GM21360 (cell line): ENCODE measurements at regions not wholly inside any gene's neighbourhood (a gene's known extent, or its start where the extent isn't known, plus 50 kb on each side); places are given as distances from the start of the nearest gene placed in this dataset.
"Not testable (repeated sequence)": the region's sequence is repeated elsewhere in the genome, so short reads cannot be mapped to it uniquely, and the experiment has no call there.

Experiments
- ATAC-seq: cut with Tn5 transposase; IDR thresholded peaks from one replicate; pipeline ENCODE4 v1.9.1; 2021; ENCODE audit warnings: mild to moderate bottlenecking, moderate library complexity; ENCODE audit not compliant: unreplicated experiment

DNA sequence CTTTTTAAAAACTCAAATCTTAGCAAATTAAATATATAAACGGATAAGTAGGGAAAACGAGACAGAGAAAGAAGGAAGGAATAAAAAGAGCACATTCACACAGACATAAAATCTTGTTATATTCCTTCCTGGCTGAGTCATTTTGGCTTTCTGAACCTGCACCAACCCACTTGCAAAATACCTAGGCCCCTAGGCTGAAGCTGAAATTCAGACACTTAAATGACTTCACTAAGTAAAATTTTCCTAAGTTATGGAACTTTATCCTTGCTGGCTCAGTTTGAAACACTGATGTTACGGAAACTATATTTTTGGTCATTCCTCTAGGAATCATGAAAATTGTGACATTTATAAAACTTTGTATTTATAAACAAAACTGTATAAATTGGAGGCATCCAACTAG, 462.8 kb upstream of the NFIA start:
- ATAC-seq = no peak

DNA sequence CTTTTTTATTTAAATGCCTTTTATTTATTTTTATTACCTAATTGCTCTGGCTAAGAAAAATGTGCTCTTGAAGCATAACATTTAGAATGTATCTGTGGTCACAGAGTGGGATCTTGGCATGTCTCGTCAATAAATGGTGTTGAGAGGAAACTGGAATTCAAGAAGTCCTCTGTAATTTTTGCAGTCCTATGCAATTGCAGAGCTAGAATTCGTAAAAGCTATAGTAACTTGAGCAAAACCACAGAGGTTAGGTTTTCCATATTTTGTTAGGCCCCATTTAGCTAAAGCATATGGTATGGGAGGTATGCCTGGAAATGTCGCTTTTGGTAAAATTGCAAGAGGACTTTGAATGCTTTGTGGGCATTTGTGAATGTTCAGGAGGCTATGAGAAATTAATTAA, 466.7 kb upstream of the NFIA start:
- no peak for ATAC-seq

DNA sequence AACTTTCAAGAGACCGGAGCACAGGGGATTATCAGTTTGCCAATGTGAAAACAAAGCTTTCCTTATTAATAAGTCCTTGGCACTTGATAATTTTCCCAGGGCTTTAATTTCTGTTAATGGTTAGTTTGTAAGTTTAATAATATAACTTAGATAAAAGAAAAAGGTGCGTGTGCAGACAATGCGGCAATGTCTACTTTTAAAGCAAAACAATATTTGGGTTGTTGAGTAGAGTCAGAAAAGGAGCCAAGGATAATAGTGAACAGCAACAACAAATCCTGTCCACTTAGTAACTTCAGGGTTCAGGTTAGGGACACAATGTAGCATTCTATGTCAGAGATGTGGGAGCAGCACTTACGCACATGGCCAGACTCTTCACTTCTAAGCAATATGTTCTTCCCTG, 469.6 kb upstream of the NFIA start:
- ATAC-seq = no peak

DNA sequence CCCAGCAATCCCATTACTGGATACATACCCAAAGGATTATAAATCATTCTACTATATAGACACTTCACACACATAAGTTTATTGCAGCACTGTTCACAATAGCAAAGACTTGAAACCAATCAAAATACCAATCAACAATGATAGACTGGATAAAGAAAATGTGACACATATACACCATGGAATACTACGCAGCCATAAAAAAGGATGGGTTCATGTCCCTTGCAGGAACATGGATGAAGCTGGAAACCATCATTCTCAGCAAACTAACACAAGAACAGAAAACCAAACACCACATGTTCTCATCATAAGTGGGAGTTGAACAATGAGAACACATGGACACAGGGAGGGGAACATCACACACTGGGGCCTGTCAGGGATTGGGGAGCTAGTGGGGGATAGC, 475.4 kb upstream of the NFIA start:
- not testable (repeated sequence) for ATAC-seq

DNA sequence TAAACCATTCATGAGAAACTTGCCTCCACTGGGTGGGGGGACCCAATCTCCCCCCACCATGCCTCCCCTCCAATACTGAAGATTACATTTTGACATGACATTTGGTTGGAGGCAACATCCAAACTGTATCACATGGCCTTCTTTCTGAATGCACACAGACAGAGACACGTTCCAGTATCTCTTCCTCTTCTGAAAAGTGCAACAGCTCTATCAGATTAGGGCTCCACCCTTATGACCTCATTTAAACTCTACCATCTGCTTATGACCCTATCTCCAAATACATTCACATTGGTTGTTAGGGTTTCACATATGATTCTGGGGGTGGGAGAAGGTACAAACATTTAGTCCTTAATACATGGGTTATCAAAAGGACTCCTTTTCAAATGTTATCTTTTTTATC, 481.8 kb upstream of the NFIA start:
- no peak for ATAC-seq

DNA sequence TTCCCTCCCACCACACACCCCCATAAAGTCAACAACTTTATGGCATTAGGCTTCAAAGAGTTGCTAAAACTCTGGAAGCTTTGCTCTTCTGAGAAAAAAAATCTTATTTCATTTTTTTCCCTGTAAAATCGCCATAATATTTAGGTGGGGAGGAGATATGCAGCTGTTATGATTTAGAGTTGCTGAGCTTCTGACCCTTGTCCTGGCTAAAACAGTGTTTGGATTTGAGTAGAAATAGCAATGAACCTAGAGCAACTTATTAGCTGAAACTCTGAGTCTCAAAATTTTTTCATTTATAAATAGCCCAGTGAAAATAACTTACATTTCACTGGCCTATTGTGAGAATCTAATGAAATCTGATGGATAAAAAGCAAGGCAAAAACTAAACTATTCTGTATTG, 482.8 kb upstream of the NFIA start:
- no peak for ATAC-seq

DNA sequence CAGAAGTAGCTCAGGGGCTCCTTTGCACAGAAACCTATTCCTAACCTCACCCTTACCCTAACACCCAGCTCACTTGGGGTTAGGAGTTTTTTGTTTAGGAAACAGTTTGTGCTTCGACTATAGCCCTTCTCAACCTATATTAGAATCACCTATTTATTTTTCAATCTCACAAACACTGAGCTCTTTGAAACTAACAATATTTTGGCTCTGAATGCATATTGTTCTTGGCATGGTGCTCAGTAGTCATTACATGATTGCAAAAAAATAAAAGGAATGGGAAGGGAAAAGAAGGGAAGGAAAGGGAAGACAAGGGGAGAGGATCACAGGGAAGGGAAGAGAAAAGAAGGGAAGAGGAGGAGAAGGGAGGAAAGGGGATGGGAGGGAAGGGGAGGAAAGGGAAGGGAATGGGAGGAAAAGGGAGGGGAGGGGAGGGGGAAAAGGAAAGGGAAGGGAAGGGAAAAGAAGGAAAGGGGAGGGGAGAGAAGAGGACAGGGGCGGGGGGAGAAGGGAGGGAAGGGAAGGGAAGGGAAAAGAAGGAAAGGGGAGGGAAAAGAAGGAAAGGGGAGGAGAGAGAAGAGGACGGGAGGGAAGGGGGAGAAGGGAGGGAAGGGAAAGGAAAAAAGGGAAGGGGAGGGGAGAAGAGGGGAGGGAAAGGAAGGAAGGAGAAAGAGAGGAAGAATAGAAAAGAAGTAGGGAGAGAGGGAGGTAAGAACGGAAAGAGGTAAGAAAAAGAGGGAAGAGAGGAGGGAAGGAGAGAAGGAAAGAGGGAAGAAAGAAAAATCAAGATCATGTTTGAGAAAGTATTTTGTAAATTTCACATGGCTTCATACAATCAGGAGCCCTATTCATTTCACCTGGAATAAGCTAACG, 484.1 kb upstream of the NFIA start:
- ATAC-seq = no peak

DNA sequence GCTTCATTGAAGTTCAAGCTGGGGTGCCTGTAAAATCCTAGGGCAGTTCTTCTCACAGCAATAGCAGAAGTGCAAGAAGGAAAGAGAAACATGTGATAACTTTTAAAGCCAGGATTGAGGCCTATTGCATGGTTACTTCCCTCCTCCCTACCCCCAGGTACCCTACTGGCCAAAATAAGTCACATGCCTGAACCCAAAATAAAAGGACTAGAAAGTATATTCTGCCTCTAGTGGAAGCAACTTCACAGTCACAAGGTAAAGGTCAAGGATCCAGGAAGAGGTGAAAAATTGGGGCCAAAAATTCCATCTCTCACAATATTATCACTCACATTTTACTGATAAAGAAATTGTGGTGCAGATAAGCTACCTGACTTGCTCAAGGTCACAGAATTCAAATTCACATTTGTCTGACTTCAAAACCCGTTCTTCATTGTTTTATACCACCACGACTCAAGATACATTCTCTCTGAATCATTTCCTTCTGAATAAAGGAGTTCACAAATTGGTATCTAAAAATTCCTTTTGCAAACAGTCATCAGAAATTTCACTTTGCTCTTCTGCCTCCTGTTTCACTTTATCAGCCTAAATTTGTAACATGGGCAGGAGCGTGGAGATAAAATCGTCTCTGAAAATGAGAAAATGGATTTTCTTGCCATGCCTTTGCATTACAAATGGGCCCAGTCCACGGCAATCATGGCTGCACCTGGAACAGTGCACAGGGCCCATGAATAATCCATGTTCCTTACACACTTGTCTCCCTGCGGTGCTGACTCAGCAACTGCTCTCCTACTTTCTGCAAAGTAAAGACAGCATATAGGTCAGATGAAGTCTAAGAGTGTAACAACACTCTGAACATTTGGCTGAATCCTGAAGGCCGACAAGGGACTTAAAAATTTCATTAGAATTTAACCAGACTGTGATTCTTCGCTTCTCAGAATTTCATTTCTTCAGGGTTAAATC, 485.3 kb upstream of the NFIA start:
- no peak for ATAC-seq

DNA sequence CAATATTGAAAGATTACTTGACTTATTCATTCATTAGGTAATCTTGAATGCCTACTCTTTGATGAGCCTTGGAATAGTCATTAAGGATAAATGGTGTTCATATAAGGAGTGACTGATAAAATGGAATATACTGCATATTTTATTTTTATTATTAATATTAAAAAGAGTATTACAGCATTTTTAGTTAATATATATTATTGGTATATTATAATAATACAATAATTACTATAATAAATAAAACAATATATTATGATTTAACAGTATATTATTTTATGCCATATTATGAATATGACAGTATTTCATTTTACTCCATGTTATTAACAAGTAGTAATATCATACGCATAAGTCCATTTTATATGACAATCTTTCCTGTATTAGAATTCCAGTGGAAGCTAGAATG, 490.8 kb upstream of the NFIA start:
- no peak for ATAC-seq

DNA sequence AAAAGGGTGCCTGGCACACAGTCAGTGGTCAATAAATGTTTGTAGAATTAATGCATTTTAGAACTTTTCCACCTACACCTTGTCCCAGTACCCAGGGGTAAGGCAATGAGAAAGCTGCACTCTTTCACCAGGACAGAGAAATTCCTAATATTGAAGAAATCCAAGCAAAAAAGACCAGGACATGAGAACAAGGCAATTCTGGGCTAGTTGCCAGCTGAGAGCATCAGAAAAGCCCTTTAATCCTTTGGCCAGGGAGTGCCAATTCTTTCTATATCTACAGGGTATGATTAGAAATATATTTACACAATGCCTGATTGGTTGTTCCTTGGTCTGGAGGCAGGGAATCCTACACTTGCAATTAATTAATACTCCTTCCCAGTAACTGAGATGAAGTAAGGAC, 492.4 kb upstream of the NFIA start:
- ATAC-seq = no peak

DNA sequence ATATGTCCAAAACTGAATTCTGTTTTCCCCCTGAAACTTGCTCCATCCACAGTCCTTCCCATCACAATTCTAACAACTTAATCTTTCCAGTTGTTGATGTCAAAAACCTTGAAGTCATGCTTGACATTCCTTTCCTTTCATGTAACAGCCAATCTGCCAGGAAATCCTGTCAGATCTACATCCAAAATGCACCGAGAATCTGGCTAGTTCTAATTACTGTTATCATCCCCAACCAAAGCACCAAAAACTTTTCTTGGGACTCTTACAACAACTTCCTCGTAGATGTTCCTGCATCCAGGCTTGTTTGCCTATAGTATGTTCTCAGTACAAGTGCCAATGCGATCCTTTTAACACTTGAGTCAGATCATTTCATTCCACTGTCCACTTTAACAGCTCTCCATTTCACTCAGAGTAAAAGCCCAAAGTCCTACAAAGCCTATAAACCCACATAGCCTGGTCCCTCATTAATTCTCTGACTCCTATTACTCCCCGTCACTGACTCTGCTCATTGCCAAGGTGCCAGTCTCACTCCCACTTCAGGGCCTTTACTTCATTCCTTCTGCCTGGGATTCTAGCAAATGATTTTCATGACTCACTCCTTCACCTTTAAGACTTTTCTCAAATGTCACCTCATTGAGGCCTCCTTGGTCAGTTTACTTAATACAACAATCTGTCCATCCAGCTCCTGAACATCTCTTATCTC, 493.2 kb upstream of the NFIA start:
- no peak for ATAC-seq

DNA sequence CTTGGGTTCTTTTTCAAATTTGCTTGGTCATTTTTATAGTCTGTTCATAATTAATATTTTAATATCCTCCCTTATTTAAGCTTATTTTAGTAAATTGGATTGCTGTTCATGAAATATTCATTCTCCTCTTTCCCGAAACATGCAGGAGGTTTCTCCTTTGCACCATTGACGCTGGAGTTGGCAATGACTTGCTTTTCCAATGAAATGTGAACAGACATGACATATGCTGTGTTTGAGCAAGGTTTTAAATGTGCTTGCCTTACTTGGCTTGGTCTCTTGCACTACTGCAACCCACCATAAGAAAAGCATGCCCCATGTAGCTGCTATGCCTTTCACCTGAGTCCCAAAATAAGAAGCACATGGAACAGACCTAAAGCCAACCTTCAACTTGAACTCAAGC, 498.0 kb upstream of the NFIA start:
- ATAC-seq = no peak

DNA sequence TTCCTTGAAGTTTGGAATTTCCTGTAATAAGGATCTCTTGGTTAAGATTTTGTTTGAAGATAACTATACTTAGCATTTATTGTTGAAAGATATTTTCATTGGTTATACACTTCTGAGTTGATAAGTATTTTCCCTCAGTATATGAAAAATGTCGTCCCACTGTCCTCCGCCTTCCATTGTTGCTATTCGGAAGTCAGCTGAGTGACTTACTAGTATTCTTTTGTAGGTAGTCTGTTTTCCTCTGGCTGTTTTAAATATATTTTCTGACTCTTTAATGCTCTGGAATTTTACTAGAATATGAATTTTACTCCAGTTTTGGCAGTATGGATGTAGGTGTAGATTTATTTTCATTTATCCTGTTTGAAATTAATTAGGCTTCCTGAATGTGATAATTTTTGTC, 498.7 kb upstream of the NFIA start:
- no peak for ATAC-seq

DNA sequence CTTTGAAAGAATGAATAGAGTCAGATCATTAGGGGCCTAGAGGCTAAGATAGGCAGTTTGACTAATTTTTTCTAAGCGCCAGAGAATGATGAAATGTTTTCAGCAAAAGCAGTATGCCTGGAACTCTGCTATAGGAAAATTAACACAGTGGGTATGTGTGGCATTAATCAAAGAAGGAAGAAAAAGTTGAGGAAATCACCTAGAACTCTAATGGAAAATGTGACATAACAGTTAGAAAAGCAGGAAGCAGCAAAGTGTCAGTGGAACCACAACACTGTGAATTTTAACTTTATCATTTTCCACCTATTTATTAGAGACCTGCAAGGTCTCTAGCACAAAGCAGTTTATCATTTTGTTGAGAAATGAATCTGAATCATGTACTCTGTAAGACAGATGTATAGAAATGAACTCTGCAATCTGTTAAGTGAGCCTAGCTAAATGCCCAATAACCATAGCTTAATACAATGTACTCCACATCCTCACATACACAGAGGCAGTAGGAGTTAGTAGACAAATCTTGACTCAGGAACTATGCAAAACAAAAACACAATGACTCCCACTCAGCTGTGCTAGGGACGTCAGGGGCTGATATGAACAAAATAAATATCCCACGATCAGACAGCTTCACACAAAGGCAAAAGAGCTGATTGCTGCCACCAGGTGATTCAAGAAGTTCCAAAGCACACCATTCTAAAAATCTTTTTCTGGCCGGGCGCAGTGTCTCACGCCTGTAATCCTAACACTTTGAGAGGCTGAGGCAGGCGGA, 500.7 kb upstream of the NFIA start:
- no peak for ATAC-seq

DNA sequence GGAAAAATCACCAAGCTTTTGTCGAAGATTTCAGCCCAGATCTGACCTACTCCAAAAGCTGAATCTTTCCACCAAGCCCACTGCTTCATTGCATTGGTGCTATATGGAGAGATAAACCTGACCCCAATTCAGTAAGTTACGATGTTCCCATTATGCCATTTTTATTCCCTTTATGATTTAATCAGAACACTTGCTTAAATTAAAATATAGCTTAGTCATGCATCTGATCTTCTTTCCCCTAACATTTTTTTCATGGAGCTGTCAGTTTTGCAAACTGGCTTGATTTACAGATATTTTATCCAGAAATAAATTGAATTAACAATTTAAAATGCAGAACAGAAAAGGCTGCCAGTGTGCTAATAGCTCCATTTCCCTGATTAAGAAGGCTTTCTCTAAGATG, 503.5 kb upstream of the C1orf87 start:
- no peak for ATAC-seq

DNA sequence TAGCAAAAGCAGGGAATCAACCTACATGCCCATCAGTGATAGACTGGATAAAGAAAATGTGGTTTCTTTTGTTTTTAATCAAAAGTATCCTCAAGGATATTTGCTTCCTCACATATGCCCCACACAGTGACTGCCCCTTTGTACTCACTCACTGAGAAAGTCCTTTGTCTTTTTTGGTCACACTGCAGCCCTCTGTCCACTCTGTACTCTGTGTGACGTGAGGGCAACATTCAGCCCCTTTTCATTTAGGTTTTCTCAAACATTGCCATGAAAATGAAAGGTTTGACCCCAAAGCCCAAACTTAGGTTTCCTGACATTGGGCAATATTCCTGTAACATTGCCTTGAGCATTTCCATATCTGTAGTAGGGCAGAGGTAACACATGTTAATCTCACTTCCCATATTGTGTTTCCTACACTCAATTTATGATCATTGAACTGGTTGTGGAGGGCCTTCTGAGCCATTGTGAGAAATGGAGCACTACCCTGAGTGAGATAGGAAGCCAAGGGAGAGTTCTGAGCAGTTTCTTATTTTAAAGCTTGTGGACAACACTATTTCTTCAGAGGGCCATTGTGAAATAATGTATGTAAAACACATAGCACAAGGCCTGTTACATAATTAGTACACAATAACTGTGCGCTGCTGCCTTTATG, 501.9 kb upstream of the C1orf87 start:
- ATAC-seq = no peak

DNA sequence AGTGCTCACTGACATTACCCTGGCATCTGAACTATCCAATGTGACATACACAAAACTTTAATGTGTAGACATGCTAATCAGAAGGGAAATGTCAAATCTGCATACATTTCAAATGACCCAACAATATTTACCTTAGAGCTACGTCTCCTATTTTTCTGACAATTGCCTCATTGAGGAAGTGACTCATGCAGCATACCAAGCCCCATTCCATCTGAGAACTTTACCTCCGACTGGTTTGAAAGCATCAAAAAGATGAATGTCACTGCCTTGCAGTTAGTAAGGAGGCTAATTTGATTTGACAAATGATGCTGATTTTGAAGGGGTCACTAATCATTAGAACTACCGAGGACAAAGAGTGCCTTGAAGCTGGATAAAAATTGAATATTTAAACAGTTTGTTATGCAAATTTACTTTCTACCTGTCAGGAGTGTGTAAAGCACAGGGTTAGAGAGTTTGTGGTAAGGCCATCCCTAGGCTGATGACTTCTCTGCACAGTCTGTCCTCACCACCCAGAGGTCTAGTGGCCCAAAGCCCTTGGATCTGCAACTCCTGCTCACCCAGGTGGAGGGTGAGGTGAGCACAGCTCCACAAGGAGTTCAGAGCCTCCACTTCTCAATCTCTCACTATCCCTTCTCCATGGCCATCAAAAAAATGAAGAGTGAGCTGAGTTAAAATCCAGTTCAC, 500.3 kb upstream of the C1orf87 start:
- ATAC-seq = no peak

DNA sequence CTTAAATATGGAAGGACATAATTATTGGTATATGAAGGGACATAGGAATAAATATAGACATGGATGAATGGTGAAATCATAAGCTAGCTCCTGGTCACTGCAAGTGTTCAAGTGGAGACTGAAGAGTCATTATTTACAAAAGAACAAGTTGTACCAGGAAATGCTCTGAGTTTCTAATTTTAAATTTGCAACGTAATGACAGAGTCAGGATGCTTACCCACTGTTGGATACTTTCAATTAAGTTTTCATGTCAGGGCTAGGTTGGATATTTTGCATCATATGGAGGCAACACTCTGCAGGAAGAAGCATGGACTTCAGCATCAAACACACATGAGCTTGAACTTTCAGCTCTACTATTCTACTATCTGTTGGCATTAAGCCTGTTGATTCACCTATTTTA, 499.6 kb upstream of the C1orf87 start:
- ATAC-seq = no peak

DNA sequence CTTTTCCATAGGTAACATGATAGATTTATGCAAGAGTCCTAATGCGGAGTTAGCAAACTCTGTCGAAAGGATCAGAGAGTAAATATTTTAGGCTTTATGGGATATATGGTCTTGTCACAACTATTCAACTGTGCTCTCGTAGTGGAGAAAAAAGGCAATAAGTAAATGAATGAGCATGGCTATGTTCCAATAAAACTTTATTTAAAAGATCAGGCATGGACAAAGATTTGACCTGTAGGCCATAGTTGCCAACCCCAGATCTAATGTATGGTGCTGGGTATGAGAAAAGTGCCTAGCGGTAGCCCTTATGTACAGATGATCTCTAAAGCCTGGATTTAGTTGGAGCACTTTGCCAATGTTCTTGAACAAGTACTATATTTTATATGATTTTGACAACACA, 498.8 kb upstream of the C1orf87 start:
- ATAC-seq = no peak

DNA sequence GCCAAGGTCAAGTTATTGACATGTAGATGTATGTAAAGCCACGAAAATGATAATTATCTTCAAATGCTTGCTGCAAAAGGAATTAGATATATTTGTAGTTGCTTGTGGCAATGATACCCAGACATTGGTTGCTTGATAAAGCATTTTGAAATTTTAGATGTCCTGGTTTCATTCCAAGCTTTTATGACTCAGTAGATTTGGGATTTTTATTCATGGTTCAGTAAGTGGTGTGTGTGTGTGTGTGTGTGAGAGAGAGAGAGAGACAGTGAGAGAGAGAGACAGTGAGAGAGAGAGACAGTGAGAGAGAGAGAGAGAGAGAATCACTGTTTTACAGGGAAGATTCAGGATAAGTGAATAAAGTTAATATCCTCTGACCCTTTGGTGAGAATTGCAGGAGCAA, 498.2 kb upstream of the C1orf87 start:
- no peak for ATAC-seq
